ENCODE measurements at regions not wholly inside any gene's neighbourhood (a gene's known extent, or its start where the extent isn't known, plus 50 kb on each side); places are given as distances from the start of the nearest gene placed in this dataset.

DNA sequence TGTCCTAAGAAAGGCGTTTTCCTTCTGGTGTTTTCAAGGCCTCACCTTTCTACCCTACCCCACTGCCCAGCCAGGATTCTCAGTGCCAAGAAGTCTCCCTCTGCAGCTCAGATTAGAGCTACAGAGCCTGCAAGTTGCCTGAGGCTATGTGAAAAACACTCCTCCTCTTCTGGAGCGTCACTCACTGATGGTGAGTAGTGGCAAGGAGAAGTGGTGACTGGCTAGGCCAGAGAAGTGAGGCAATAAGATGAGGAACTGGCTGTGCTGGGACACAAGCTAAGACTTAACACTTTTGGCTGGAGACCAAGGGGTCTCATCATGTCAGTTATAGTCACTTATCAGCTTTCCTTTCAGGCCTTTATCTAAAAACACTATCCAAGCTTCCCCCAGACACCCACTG lies 86.7 kb upstream of the PRKAR2B start (continued):
- no peak for TF ChIP-seq NFXL1 (IDR thresholded peaks at IDR 0.05; ENCODE audit: borderline replicate concordance)
- TF ChIP-seq EGR1 (IDR thresholded peaks at IDR 0.05; ENCODE audit: borderline replicate concordance in 1 of 2, low read depth in 2 of 2, low read length in 2 of 2): no peak

GRCh38 chr7:106959753-106960152 lies 84.8 kb upstream of the PRKAR2B start:
- RAD21 ChIA-PET (ENCODE audit: unreplicated experiment): no interaction called here
- H3K9me3 ChIP-seq (replicated peaks; ENCODE audit: control insufficient read depth, insufficient read depth, low read length): no peaks in the 10 kb centered on the region
- H3K4me2 ChIP-seq (ENCODE audit: control insufficient read depth, insufficient read depth): no peak overlapping the region

More at GRCh38 chr7:106959753-106960152, 84.8 kb upstream of the PRKAR2B start:
- no peak for DNase-seq (ENCODE audit: low read depth, low spot score)
- no peaks in the 10 kb centered on the region for H3K4me1 ChIP-seq (ENCODE audit: control insufficient read depth, insufficient read depth, low read length)
- no peak for FAIRE-seq
- no TSS peak for BruUV-seq (replicated peaks)
- POLR2A ChIA-PET: no interaction called here
- no peaks in the 10 kb centered on the region for H4K20me1 ChIP-seq (ENCODE audit: control insufficient read depth, insufficient read depth)
- H3K36me3 ChIP-seq (ENCODE audit: control insufficient read depth in 2 of 2, insufficient read depth in 2 of 2, low read length in 1 of 2): no peaks in the 10 kb centered on the region
- SMC1A ChIA-PET (ENCODE audit: uncharacterized antibody, unreplicated experiment): no interaction called here
- WGBS (ENCODE audit: insufficient coverage, insufficient replicate concordance, low lambda C conversion rate, missing lambda C conversion rate): 0% methylated on average over 2 of the region's 2 CpGs
- CTCF ChIA-PET: no interaction called here
- no peak overlapping the region for H3K4me3 ChIP-seq
- intact Hi-C loops (cut with micrococcal nuclease; ENCODE audit: unreplicated experiment): no loop called here
- H3K79me2 ChIP-seq (ENCODE audit: control insufficient read depth, insufficient read depth, low read length): no peaks in the 10 kb centered on the region
- TF ChIP-seq HCFC1 (IDR thresholded peaks at IDR 0.05; ENCODE audit: low read length) (no peak), CTCF (IDR thresholded peaks at IDR 0.05 in 2 of 3, conservative IDR thresholded peaks at IDR 0.05 in 1 of 3; ENCODE audit: control insufficient read depth in 2 of 3, extremely low read depth in 1 of 3, insufficient read depth in 1 of 3, low read depth in 3 of 3, low read length in 3 of 3) (peak in 2 of 3 experiments; percentile 30 to 43; a peak in 3 of 6 replicates)
- H2AFZ ChIP-seq (ENCODE audit: control insufficient read depth, low read depth, low read length): no peak overlapping the region
- 0 out of 4 replicates have a peak, but pooled peaks cover 0 to 6% of the 10 kb centered on the region in 2 experiments for H3K27me3 ChIP-seq (replicated peaks in 1 of 2; ENCODE audit: control insufficient read depth in 2 of 2, insufficient read depth in 2 of 2, low read length in 1 of 2)
- H3K9ac ChIP-seq (ENCODE audit: control insufficient read depth, insufficient read depth, low read length): no peak overlapping the region
- ATAC-seq: peak; percentile 84
- in situ Hi-C loops (cut with MboI): no loop called here
- H3K27ac ChIP-seq (ENCODE audit: control insufficient read depth, insufficient read depth): no peak overlapping the region

All from GM12878 (cell line).